Endothelial cell of umbilical vein (primary cell): ENCODE measurements at regions not wholly inside any gene's neighbourhood (a gene's known extent, or its start where the extent isn't known, plus 50 kb on each side); places are given as distances from the start of the nearest gene placed in this dataset.

Experiments
- BruUV-seq: library from RNA; stranded (reverse); fragments of 400-500 nt; replicated peaks from 2 replicates; lab custom pipeline; 2021; lab: Mats Ljungman, UMichigan
- CTCF ChIA-PET: fragments of 300-600, 350-600 bp; sonication (Branson Sonifier 250); formaldehyde crosslinking; loops from one replicate; lab custom pipeline; 2021; ENCODE audit warnings: antibody characterized with exemption, inconsistent platforms; lab: Charles Lee
- POLR2A ChIA-PET: fragments of 300-600, 350-600 bp; sonication (Branson Sonifier 250); formaldehyde crosslinking; loops from one replicate; lab custom pipeline; 2021; ENCODE audit warnings: antibody characterized with exemption, inconsistent platforms; lab: Charles Lee
- DNase-seq: peaks from one replicate; pipeline ENCODE4 v3.0.0-alpha.2; 2011; ENCODE audit warnings: low read depth, low spot score
- FAIRE-seq: peaks from 2 replicates; lab custom pipeline; 2011; peaks lifted over from hg19 to GRCh38; lab: Jason Lieb, UNC
- H2AFZ ChIP-seq: 2 replicates; pipeline ENCODE4 v1.6.0; 2012; ENCODE audit warnings: low read depth, low read length, control low read depth, inconsistent platforms
- H3K27ac ChIP-seq: 2 replicates; pipeline ENCODE4 v1.5.1; 2011; ENCODE audit warnings: low read depth, mild to moderate bottlenecking, control low read depth, low read length, moderate library complexity; ENCODE audit not compliant: insufficient read depth
- H3K27me3 ChIP-seq, 2 experiments: 2 replicates each; pipeline versions ENCODE4 v1.6.0 to v1.6.1; 2011; ENCODE audit warnings: low read length in 2 of 2, mixed read lengths in 1 of 2; ENCODE audit not compliant: control insufficient read depth in 2 of 2, insufficient read depth in 2 of 2
- H3K36me3 ChIP-seq, 2 experiments: 2 replicates in 1 of 2; 3 replicates in 1 of 2; pipeline ENCODE4 v1.5.1; 2011; ENCODE audit warnings: low read length in 2 of 2, mild to moderate bottlenecking in 1 of 2, moderate library complexity in 1 of 2; ENCODE audit not compliant: control insufficient read depth in 2 of 2, insufficient read depth in 2 of 2; ENCODE audit errors: extremely low read depth in 1 of 2
- H3K4me1 ChIP-seq: 3 replicates; pipeline ENCODE4 v1.5.1; 2011; ENCODE audit warnings: mild to moderate bottlenecking, low read length; ENCODE audit not compliant: control insufficient read depth, insufficient read depth; ENCODE audit errors: extremely low read depth
- H3K4me2 ChIP-seq: 2 replicates; pipeline ENCODE4 v1.6.1; 2011; ENCODE audit warnings: low read length, control low read depth, mixed read lengths; ENCODE audit not compliant: insufficient read depth
- H3K4me3 ChIP-seq, 3 experiments: fragments of 200-600 bp in 1 of 3; sonication (generic), shearing (Covaris generic) in 1 of 3; replicated peaks in 1 of 3; 2 replicates each; pipeline ENCODE4 v1.5.1; 2011 to 2016; ENCODE audit warnings: control low read depth in 3 of 3, low read length in 3 of 3, mild to moderate bottlenecking in 2 of 3, inconsistent platforms in 1 of 3, low read depth in 1 of 3, moderate library complexity in 1 of 3; ENCODE audit not compliant: insufficient read depth in 1 of 3
- H3K79me2 ChIP-seq: 2 replicates; pipeline ENCODE4 v1.6.0; 2012; ENCODE audit warnings: low read length, inconsistent platforms; ENCODE audit not compliant: control insufficient read depth, insufficient read depth
- H3K9ac ChIP-seq: replicated peaks from 2 replicates; pipeline ENCODE3; 2011; ENCODE audit warnings: low read length, control low read depth; ENCODE audit not compliant: insufficient read depth; ENCODE audit errors: extremely low read depth
- H3K9me1 ChIP-seq: replicated peaks from 3 replicates; pipeline ENCODE4 v1.6.0; 2011; ENCODE audit warnings: mild to moderate bottlenecking, low read length; ENCODE audit not compliant: control insufficient read depth, insufficient read depth; ENCODE audit errors: extremely low read depth
- H3K9me3 ChIP-seq: replicated peaks from 2 replicates; pipeline ENCODE4 v1.5.1; 2012; ENCODE audit warnings: low read length, inconsistent platforms; ENCODE audit not compliant: control insufficient read depth, insufficient read depth
- H4K20me1 ChIP-seq: replicated peaks from 2 replicates; pipeline ENCODE3; 2011; ENCODE audit warnings: mild to moderate bottlenecking, low read length; ENCODE audit not compliant: control insufficient read depth, insufficient read depth; ENCODE audit errors: extremely low read depth
- CTCF ChIP-seq, 2 donors: IDR thresholded peaks; 1 replicate in 1 of 2; 2 replicates in 1 of 2; pipeline ENCODE4 v1.5.1; 2011; ENCODE audit warnings: low read length in 2 of 2, mild to moderate bottlenecking in 2 of 2, moderate library complexity in 2 of 2, control low read depth in 1 of 2, inconsistent platforms in 1 of 2, low read depth in 1 of 2; ENCODE audit not compliant: insufficient read depth in 1 of 2; ENCODE audit errors: extremely low read depth in 1 of 2
- EZH2 ChIP-seq: IDR thresholded peaks from 2 replicates; pipeline ENCODE4 v1.6.1; 2012; ENCODE audit warnings: borderline replicate concordance, low read depth, mild to moderate bottlenecking, moderate library complexity, low read length, inconsistent platforms; ENCODE audit not compliant: severe bottlenecking
- FOS ChIP-seq: IDR thresholded peaks from 2 replicates; pipeline ENCODE4 v1.6.1; 2011; ENCODE audit warnings: mild to moderate bottlenecking, low read length, moderate library complexity, borderline replicate concordance; ENCODE audit not compliant: insufficient read depth
- GATA2 ChIP-seq: IDR thresholded peaks from 2 replicates; pipeline ENCODE4 v1.7.0; 2011; ENCODE audit warnings: low read depth, mild to moderate bottlenecking, moderate library complexity, mixed read lengths, low read length; ENCODE audit not compliant: insufficient read length, insufficient read depth
- JUN ChIP-seq: IDR thresholded peaks from 2 replicates; pipeline ENCODE4 v1.6.1; 2011; ENCODE audit warnings: borderline replicate concordance, low read depth; ENCODE audit not compliant: insufficient read length, insufficient read depth
- MAX ChIP-seq: IDR thresholded peaks from 2 replicates; pipeline ENCODE4 v1.6.1; 2011; ENCODE audit not compliant: insufficient read depth, insufficient read length
- MYC ChIP-seq: IDR thresholded peaks from one replicate; pipeline ENCODE4 v1.6.1; 2011; ENCODE audit warnings: mild to moderate bottlenecking, low read depth, low read length
- POLR2A ChIP-seq: IDR thresholded peaks from 2 replicates; pipeline ENCODE4 v1.6.1; 2012; ENCODE audit warnings: low read depth, mild to moderate bottlenecking, control low read depth, low read length
- POLR2AphosphoS5 ChIP-seq: IDR thresholded peaks from 2 replicates; pipeline ENCODE4 v1.6.1; 2012; ENCODE audit warnings: low read depth, mild to moderate bottlenecking, control low read depth, low read length, moderate library complexity; ENCODE audit not compliant: insufficient read depth
- dilution Hi-C: fragments of 300-500 bp; cut with MboI; formaldehyde crosslinking; loops from one replicate; pipeline ENCODE4 v1.15.0; 2019; ENCODE audit warnings: low sequenced_read_pairs; ENCODE audit not compliant: extremely low pct_ligation_motif_present
- intact Hi-C: fragments of 100-400 bp; cut with micrococcal nuclease; formaldehyde crosslinking; loops from one replicate; pipeline ENCODE4 v1.10.0; 2022

- Histone ChIP-seq H3K36me3 (no peaks in the 10 kb centered on the region), H4K20me1 (no peaks in the 10 kb centered on the region), H3K9me1 (no peaks in the 10 kb centered on the region), H3K27ac (no peak overlapping the region), H3K4me2 (no peak overlapping the region), H3K9me3 (no peaks in the 10 kb centered on the region), H3K4me1 (peaks cover 13% of the 10 kb centered on the region), H3K4me3 (no peak overlapping the region), H2AFZ (no peak overlapping the region), H3K27me3 (no peaks in the 10 kb centered on the region), H3K9ac (no peak overlapping the region), H3K79me2 (no peaks in the 10 kb centered on the region)
- intact Hi-C loops (no loop called here), dilution Hi-C loops (no loop called here)
- ChIA-PET CTCF (interaction anchor here (0.7 to 2.7 kb wide), 4 partner anchors 8 to 275 kb away, joined by 3 to 12 read pairs (median 6); no protein-coding TSS in a partner anchor), POLR2A (no interaction called here)
- no TSS peak for BruUV-seq
- no peak for FAIRE-seq
- DNase-seq: peak; percentile 58
- no peak for TF ChIP-seq POLR2AphosphoS5
- TF ChIP-seq MYC: no peak
- TF ChIP-seq POLR2A: no peak
- no peak for TF ChIP-seq EZH2
- no peak for TF ChIP-seq GATA2
These were observed 524.7 kb downstream of the DIPK2A start for GRCh38 chr3:144496141-144496835.

DNA sequence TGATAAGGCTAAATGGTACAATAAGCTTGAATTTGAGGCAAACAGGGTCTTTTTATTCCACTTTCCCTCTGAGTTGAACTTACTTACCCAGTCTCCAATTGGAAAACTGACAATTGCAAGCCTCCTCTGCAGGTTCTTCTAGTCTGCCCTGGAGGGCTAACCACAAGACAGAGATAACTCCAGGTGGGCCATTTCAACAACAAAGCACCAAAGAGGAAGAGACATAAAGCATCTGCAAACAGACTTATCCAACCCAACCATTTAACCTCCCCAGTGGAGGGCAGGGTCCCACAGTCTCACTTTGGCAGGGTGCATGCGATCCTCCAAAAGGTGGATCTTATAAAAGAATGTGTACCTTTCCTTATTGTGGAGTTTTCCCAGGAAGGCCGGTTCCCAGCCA, 525.8 kb downstream of the DIPK2A start:
- H3K4me3 ChIP-seq: no peak overlapping the region
- peaks cover 13% of the 10 kb centered on the region for H3K4me1 ChIP-seq
- H3K4me2 ChIP-seq: no peak overlapping the region
- intact Hi-C loops: no loop called here
- POLR2A ChIA-PET: no interaction called here
- CTCF ChIA-PET: interaction anchor here (2.0 to 2.7 kb wide), 2 partner anchors 10 to 274 kb away, joined by 8 to 12 read pairs; no protein-coding TSS in a partner anchor
- no TSS peak for BruUV-seq
- H3K9me1 ChIP-seq: no peaks in the 10 kb centered on the region
- H3K9me3 ChIP-seq: no peaks in the 10 kb centered on the region
- TF ChIP-seq EZH2 (no peak), MAX (no peak), POLR2A (no peak), FOS (no peak), GATA2 (no peak), CTCF (IDR thresholded peaks at IDR 0.05; ENCODE audit: extremely low read depth in 1 of 2, insufficient read depth in 1 of 2, low read depth in 1 of 2, low read length in 2 of 2) (no peak), POLR2AphosphoS5 (no peak), MYC (no peak), JUN (no peak)
- H3K27me3 ChIP-seq: no peaks in the 10 kb centered on the region
- H3K9ac ChIP-seq: no peak overlapping the region
- H2AFZ ChIP-seq: no peak overlapping the region
- H3K36me3 ChIP-seq: no peaks in the 10 kb centered on the region
- dilution Hi-C loops: no loop called here
- H3K27ac ChIP-seq: no peak overlapping the region
- no peak for DNase-seq
- no peaks in the 10 kb centered on the region for H4K20me1 ChIP-seq
- H3K79me2 ChIP-seq: no peaks in the 10 kb centered on the region
- no peak for FAIRE-seq
